Endothelial cell of umbilical vein (primary cell): ENCODE measurements at regions not wholly inside any gene's neighbourhood (a gene's known extent, or its start where the extent isn't known, plus 50 kb on each side); places are given as distances from the start of the nearest gene placed in this dataset.

ENCODE experiments used
- EZH2 ChIP-seq: IDR thresholded peaks from 2 replicates; pipeline ENCODE4 v1.6.1; 2012; ENCODE audit warnings: borderline replicate concordance, low read depth, mild to moderate bottlenecking, moderate library complexity, low read length, inconsistent platforms; ENCODE audit not compliant: severe bottlenecking
- POLR2A ChIP-seq: IDR thresholded peaks from 2 replicates; pipeline ENCODE4 v1.6.1; 2012; ENCODE audit warnings: low read depth, mild to moderate bottlenecking, control low read depth, low read length
- POLR2AphosphoS5 ChIP-seq: IDR thresholded peaks from 2 replicates; pipeline ENCODE4 v1.6.1; 2012; ENCODE audit warnings: low read depth, mild to moderate bottlenecking, control low read depth, low read length, moderate library complexity; ENCODE audit not compliant: insufficient read depth
- TF ChIP-seq, protein P1 (sequence below), 2 donors: IDR thresholded peaks; 1 replicate in 1 of 2; 2 replicates in 1 of 2; pipeline ENCODE4 v1.5.1; 2011; ENCODE audit warnings: low read length in 2 of 2, mild to moderate bottlenecking in 2 of 2, moderate library complexity in 2 of 2, control low read depth in 1 of 2, inconsistent platforms in 1 of 2, low read depth in 1 of 2; ENCODE audit not compliant: insufficient read depth in 1 of 2; ENCODE audit errors: extremely low read depth in 1 of 2

DNA sequence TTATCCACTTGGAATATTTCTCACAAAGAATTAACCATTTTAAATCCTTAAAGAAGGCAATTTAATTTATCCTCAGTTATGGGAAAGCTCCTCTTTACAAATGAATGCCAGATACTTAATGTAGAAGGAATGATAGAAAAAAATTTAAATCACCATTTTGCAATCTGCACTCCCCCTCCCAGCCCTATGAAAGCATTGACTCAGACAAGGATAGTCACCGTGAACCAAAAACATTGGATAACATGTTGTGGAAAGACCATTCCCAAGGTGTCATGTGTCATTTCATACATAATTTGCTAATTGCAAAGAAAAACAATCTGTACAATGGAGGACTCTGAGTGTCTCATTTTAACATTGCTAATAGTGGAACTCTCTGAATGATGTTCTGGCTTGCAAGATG lies 421.0 kb downstream of the TXNL1 start:
- TF ChIP-seq EZH2 (no peak), POLR2A (no peak), POLR2AphosphoS5 (no peak)
- TF ChIP-seq, protein P1, sequence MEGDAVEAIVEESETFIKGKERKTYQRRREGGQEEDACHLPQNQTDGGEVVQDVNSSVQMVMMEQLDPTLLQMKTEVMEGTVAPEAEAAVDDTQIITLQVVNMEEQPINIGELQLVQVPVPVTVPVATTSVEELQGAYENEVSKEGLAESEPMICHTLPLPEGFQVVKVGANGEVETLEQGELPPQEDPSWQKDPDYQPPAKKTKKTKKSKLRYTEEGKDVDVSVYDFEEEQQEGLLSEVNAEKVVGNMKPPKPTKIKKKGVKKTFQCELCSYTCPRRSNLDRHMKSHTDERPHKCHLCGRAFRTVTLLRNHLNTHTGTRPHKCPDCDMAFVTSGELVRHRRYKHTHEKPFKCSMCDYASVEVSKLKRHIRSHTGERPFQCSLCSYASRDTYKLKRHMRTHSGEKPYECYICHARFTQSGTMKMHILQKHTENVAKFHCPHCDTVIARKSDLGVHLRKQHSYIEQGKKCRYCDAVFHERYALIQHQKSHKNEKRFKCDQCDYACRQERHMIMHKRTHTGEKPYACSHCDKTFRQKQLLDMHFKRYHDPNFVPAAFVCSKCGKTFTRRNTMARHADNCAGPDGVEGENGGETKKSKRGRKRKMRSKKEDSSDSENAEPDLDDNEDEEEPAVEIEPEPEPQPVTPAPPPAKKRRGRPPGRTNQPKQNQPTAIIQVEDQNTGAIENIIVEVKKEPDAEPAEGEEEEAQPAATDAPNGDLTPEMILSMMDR (IDR thresholded peaks at IDR 0.05; ENCODE audit: extremely low read depth in 1 of 2, insufficient read depth in 1 of 2, low read depth in 1 of 2, low read length in 2 of 2) = no peak
